K562 (cell line): ENCODE measurements at regions not wholly inside any gene's neighbourhood (a gene's known extent, or its start where the extent isn't known, plus 50 kb on each side); places are given as distances from the start of the nearest gene placed in this dataset.

ENCODE experiments used
- ATAC-seq: fragments of 200-7000 bp; cut with Tn5 transposase; 3 replicates; pipeline ENCODE4 v1.9.1; 2020; ENCODE audit warnings: moderate library complexity
- BruUV-seq: library from RNA; stranded (reverse); fragments of 400-500 nt; replicated peaks from 2 replicates; lab custom pipeline; 2021; lab: Mats Ljungman, UMichigan
- CTCF ChIA-PET: fragments of 300-600 bp; formaldehyde crosslinking; extraction: SDS; loops from one replicate; lab custom pipeline; 2021; ENCODE audit warnings: low intra/inter-chr PET ratio; lab: Yijun Ruan, JAX
- POLR2A ChIA-PET: fragments of 300-600, 350-650 bp; sonication (Branson Sonifier 250); formaldehyde crosslinking; extraction: SDS; loops from one replicate; lab custom pipeline; 2021; ENCODE audit warnings: antibody characterized with exemption, inconsistent platforms; lab: Yijun Ruan, JAX
- DNase-seq, 4 experiments: peaks; one replicate each; pipeline versions ENCODE4 v3.0.0 to v3.0.0-alpha.2; 2011 to 2018; ENCODE audit warnings: low spot score in 3 of 4, mixed read lengths in 3 of 4; ENCODE audit errors: extremely low read depth in 1 of 4
- FAIRE-seq: peaks from 2 replicates; lab custom pipeline; 2011; peaks lifted over from hg19 to GRCh38; lab: Jason Lieb, UNC
- H2AFZ ChIP-seq: 2 replicates; pipeline ENCODE4 v1.6.0; 2011; ENCODE audit warnings: low read depth, low read length, control low read depth, inconsistent platforms
- H3K27ac ChIP-seq: fragments of 200-600 bp; 3 replicates; pipeline ENCODE4 v1.8.0; 2011; ENCODE audit warnings: low read depth, mild to moderate bottlenecking, control low read depth, inconsistent platforms, low read length, moderate library complexity, mixed read lengths; ENCODE audit errors: extremely low read depth
- H3K27me3 ChIP-seq, 2 experiments: fragments of 300-600 bp in 1 of 2; 2 replicates in 1 of 2; 3 replicates in 1 of 2; pipeline versions ENCODE4 v1.6.0 to v1.8.0; 2011; ENCODE audit warnings: inconsistent platforms in 2 of 2, low read length in 2 of 2, mild to moderate bottlenecking in 1 of 2, mixed read lengths in 1 of 2, moderate library complexity in 1 of 2; ENCODE audit not compliant: control insufficient read depth in 2 of 2, insufficient read depth in 2 of 2
- H3K36me3 ChIP-seq: fragments of 300-600 bp; 3 replicates; pipeline ENCODE4 v1.8.0; 2011; ENCODE audit warnings: mild to moderate bottlenecking, low read length, inconsistent platforms; ENCODE audit not compliant: control insufficient read depth, insufficient read depth
- H3K4me1 ChIP-seq, 2 experiments: fragments of 200-600 bp in 1 of 2; replicated peaks in 1 of 2; 2 replicates in 1 of 2; 3 replicates in 1 of 2; pipeline versions ENCODE4 v1.5.1 to v1.8.0; 2011; ENCODE audit warnings: inconsistent platforms in 2 of 2, low read length in 2 of 2, mild to moderate bottlenecking in 1 of 2, mixed read lengths in 1 of 2, moderate library complexity in 1 of 2; ENCODE audit not compliant: control insufficient read depth in 2 of 2, insufficient read depth in 2 of 2
- H3K4me2 ChIP-seq: 2 replicates; pipeline ENCODE4 v1.6.1; 2011; ENCODE audit warnings: low read length, control low read depth, inconsistent platforms, mixed read lengths; ENCODE audit not compliant: insufficient read depth
- H3K4me3 ChIP-seq: fragments of 200-600 bp; sonication (generic), shearing (Covaris generic); 2 replicates; pipeline ENCODE4 v1.5.1; 2016; ENCODE audit warnings: control low read depth, inconsistent platforms
- H3K79me2 ChIP-seq: fragments of 200-600 bp; 3 replicates; pipeline ENCODE4 v1.8.0; 2011; ENCODE audit warnings: low read length, inconsistent platforms; ENCODE audit not compliant: control insufficient read depth, insufficient read depth
- H3K9ac ChIP-seq, 2 experiments: 2 replicates each; pipeline versions ENCODE4 v1.6.0 to v1.6.1; 2011; ENCODE audit warnings: low read depth in 2 of 2, low read length in 2 of 2, control low read depth in 1 of 2, inconsistent platforms in 1 of 2, mild to moderate bottlenecking in 1 of 2, mixed read lengths in 1 of 2; ENCODE audit not compliant: insufficient read depth in 1 of 2
- H3K9me1 ChIP-seq: one replicate; pipeline ENCODE4 v1.6.0; 2011; ENCODE audit warnings: inconsistent platforms, mild to moderate bottlenecking, low read length, moderate library complexity; ENCODE audit not compliant: control insufficient read depth, insufficient read depth
- H3K9me3 ChIP-seq: replicated peaks from 2 replicates; pipeline ENCODE4 v1.5.1; 2011; ENCODE audit warnings: low read depth, low read length, inconsistent platforms; ENCODE audit not compliant: control insufficient read depth, insufficient read depth
- H4K20me1 ChIP-seq: replicated peaks from 2 replicates; pipeline ENCODE4 v1.6.1; 2011; ENCODE audit warnings: low read length, inconsistent platforms, mixed read lengths; ENCODE audit not compliant: control insufficient read depth, insufficient read depth
- FOXM1 ChIP-seq, 2 experiments: fragments of 450-650 bp in 1 of 2; sonication (generic) in 1 of 2; formaldehyde crosslinking in 1 of 2; IDR thresholded peaks; 2 replicates each; pipeline versions ENCODE4 v1.6.1 to v1.9.0; 2017 to 2022; ENCODE audit warnings: low read depth in 2 of 2, mild to moderate bottlenecking in 2 of 2, missing genetic modification reagents in 1 of 2, moderate library complexity in 1 of 2
- HDGF ChIP-seq: fragments of 450-650 bp; IDR thresholded peaks from 2 replicates; pipeline ENCODE4 v1.6.1; 2016
- MTA2 ChIP-seq: fragments of 450-650 bp; IDR thresholded peaks from 2 replicates; pipeline ENCODE4 v1.6.1; 2016; ENCODE audit warnings: low read depth
- NBN ChIP-seq: fragments of 450-650 bp; IDR thresholded peaks from 2 replicates; pipeline ENCODE4 v1.6.1; 2016; ENCODE audit warnings: low read depth, mild to moderate bottlenecking
- NELFE ChIP-seq: IDR thresholded peaks from 2 replicates; pipeline ENCODE4 v1.6.1; 2011; ENCODE audit warnings: mild to moderate bottlenecking; ENCODE audit not compliant: insufficient read depth, insufficient read length
- NUFIP1 ChIP-seq: fragments of 450-650 bp; IDR thresholded peaks from 2 replicates; pipeline ENCODE4 v1.6.1; 2018; ENCODE audit not compliant: partially characterized antibody
- ZNF583 ChIP-seq: fragments of 250-450 bp; sonication (Bioruptor Pico); IDR thresholded peaks from 2 replicates; pipeline ENCODE4 v1.4.0; 2020
- WGBS: fragments of 100-300 bp; shearing (Covaris generic); methylation state at CpG from one replicate; pipeline ENCODE4 v1.1.6; 2016; ENCODE audit warnings: low coverage, mixed read lengths; ENCODE audit not compliant: insufficient coverage; ENCODE audit errors: missing lambda C conversion rate; 5-methylcytosine and 5-hydroxymethylcytosine counted together
- in situ Hi-C: fragments of 300-500 bp; cut with MboI; formaldehyde crosslinking; loops from 4 replicates; pipeline ENCODE4 v1.15.0; 2018; ENCODE audit warnings: inconsistent platforms, mixed read lengths
- intact Hi-C: fragments of 100-400 bp; cut with micrococcal nuclease; formaldehyde crosslinking; loops from 2 replicates; pipeline ENCODE4 v1.14.2; 2022
- TF ChIP-seq, protein P1 (sequence below), 2 experiments: fragments of 450-650 bp; conservative IDR thresholded peaks; 2 replicates each; pipeline ENCODE4 v1.6.1; 2017; ENCODE audit warnings: mild to moderate bottlenecking in 2 of 2, moderate library complexity in 2 of 2

DNA sequence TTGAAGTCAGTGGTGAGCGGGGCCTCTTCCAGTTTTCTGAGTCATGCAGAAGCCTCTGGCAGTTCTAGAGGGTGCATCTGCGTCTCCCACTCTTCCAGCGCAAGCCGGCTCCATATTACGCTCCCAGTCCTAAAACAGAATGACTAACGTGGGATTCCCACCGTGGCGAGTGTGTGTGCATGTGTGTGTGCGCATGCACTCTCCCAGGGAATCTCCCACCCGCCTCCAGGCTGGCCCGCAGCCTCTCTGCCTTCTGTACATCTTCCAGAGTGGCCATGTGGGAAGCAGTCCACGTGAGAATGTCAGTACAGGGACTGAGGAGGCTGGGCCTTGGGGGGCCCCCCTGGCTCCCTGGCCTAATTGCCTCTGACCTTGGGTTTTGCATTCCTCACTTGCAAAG is 87.7 kb downstream of the LSM3 start:
- intact Hi-C loops: loop anchor here (10.0 kb wide), 1 partner anchor 372 kb away; no protein-coding TSS in a partner anchor

More for the DNA sequence above, 87.7 kb downstream of the LSM3 start:
- ATAC-seq (no peak; the same call in 2 of the 3 replicates), FAIRE-seq (no peak), DNase-seq (no peak)
- in situ Hi-C loops: no loop called here
- WGBS: 63% methylated on average over 12 of the region's 12 CpGs
- H3K9ac ChIP-seq: 0 out of 4 replicates have a peak overlapping the region, but pooled peaks of 1 of the 2 experiments have one; percentile 32
- no peaks in the 10 kb centered on the region for H3K79me2 ChIP-seq
- H3K4me2 ChIP-seq: no peak overlapping the region
- peak overlapping the region; percentile 5; the same call in 1 of the 2 replicates for H2AFZ ChIP-seq
- POLR2A ChIA-PET: interaction anchor here (0.6 to 1.6 kb wide), 7 partner anchors 10 to 375 kb away, joined by 3 to 9 read pairs (median 4); no protein-coding TSS in a partner anchor
- H3K4me3 ChIP-seq: no peak overlapping the region
- no peaks in the 10 kb centered on the region for H3K9me1 ChIP-seq
- BruUV-seq: no TSS peak
- H3K4me1 ChIP-seq: peaks cover 21 to 24% of the 10 kb centered on the region in 2 experiments
- CTCF ChIA-PET: no interaction called here
- H3K27me3 ChIP-seq: no peaks in the 10 kb centered on the region
- TF ChIP-seq MTA2: no peak
- TF ChIP-seq, protein P1, sequence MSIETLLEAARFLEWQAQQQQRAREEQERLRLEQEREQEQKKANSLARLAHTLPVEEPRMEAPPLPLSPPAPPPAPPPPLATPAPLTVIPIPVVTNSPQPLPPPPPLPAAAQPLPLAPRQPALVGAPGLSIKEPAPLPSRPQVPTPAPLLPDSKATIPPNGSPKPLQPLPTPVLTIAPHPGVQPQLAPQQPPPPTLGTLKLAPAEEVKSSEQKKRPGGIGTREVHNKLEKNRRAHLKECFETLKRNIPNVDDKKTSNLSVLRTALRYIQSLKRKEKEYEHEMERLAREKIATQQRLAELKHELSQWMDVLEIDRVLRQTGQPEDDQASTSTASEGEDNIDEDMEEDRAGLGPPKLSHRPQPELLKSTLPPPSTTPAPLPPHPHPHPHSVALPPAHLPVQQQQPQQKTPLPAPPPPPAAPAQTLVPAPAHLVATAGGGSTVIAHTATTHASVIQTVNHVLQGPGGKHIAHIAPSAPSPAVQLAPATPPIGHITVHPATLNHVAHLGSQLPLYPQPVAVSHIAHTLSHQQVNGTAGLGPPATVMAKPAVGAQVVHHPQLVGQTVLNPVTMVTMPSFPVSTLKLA (conservative IDR thresholded peaks at IDR 0.05): 0 out of 4 replicates have a peak, but pooled peaks of 1 of the 2 experiments have one; percentile 16
- TF ChIP-seq NBN: no peak
- TF ChIP-seq NELFE: no peak
- no peak for TF ChIP-seq HDGF
- no peak for TF ChIP-seq FOXM1 (IDR thresholded peaks at IDR 0.05; ENCODE audit: low read depth)
- no peak for TF ChIP-seq FOXM1 (CRISPR knock-in tag; IDR thresholded peaks at IDR 0.05; ENCODE audit: low read depth)
- no peak for TF ChIP-seq NUFIP1
- no peak for TF ChIP-seq ZNF583
- H3K9me3 ChIP-seq: no peaks in the 10 kb centered on the region; the same call in 1 of the 2 replicates
- H3K27ac ChIP-seq: no peak overlapping the region
- H3K36me3 ChIP-seq: no peaks in the 10 kb centered on the region
- H4K20me1 ChIP-seq: no peaks in the 10 kb centered on the region
